Right kidney (tissue), 1 donor: ENCODE measurements at regions not wholly inside any gene's neighbourhood (a gene's known extent, or its start where the extent isn't known, plus 50 kb on each side); places are given as distances from the start of the nearest gene placed in this dataset.

Experiments used
- DNase-seq: peaks from one replicate; pipeline ENCODE4 v3.0.0-alpha.2; 2016

DNA sequence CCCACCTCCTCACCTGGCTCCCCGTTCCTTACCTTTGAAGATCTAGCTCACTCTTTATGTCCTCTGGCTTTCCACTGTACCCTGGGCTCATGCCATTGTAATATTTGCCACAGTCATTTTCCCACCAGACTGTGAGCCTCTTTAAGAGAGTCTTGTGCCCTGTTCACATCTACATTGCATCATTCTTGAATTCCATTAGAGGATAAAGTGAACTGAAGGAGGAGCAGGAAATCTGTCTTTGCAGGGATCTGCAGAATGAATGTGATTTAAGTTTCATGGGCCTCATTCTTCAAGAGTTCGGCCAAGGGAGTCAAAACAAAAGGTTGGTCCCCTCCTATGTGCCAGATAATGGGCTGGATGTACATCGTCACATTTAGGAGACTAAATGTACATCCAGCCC is 272.6 kb upstream of the CITED2 start:
- DNase-seq: no peak

DNA sequence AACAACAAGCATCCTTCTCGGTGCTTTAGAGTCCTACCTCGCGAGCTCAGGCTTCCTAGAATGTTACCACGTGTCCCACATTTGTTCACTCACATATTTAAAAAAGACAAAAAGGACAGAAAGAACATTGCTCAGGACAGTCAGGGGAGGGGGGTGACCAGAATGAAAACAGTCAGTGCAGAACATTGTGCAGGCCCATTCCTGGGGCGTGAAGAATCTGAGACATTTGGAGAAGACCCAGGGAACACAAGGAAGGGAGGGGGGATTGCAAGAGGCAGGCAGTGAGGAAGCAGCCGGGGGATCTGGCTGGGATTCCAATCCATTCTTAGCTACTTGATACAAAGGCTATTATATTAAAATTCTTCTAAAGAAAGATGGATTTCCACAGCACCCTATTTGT is 270.4 kb upstream of the CITED2 start:
- DNase-seq: no peak

DNA sequence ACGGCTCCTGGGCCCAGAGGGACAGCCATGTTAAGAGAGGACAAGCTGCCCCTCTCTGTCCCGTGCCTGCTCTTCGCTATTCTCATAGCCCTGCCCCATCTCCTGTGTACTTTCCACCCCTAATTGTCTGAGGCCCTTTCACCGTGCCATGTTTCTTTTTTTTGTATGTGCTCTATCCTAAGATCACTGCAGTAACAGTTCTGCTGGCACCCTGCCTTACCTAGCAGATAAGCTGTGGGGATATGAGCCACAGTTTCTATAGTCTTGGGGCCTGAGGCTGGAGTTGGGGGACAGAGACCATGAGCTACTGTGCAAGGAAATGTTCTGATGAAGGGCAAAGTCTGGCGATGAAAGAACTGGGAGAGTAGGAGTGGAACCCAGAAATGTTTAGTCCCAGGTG is 269.5 kb upstream of the CITED2 start:
- DNase-seq: no peak

DNA sequence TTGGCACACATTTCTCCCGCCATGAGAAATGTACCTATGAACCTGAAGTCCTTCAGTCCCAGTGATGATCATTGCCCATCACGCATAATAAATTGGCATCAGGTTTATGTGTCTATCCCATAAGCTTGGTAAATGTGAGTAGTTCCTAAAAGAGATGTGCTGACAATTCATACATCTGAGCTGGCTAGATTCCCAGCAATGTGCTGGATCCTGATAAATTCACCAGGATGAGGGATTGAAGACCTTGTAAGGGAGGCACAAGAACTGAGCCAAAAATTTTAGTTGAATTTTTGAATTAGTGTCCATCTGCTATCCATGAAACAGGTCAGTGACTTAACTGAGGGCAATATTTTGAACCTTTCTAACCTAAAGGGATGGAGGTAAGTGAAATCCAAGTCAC is 267.9 kb upstream of the CITED2 start:
- no peak for DNase-seq

DNA sequence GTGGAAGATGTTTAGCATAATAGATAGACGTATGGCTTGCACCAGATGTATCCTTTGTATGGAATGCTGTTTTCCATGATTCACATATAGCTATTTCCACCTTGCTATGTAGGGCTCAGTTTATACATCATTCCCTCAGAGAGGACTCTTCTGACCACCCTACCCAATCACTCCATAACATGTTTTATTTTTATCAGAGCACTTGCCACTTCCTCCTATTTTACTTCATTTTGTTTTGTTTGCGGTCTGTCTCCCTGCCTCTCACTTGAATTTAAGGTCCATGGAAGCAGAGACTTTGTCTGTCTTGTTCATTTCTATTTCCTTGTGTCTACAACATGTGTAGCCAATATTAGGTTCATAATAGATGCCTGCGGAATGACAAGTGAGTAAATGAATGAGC is 266.9 kb upstream of the CITED2 start:
- DNase-seq: no peak

DNA sequence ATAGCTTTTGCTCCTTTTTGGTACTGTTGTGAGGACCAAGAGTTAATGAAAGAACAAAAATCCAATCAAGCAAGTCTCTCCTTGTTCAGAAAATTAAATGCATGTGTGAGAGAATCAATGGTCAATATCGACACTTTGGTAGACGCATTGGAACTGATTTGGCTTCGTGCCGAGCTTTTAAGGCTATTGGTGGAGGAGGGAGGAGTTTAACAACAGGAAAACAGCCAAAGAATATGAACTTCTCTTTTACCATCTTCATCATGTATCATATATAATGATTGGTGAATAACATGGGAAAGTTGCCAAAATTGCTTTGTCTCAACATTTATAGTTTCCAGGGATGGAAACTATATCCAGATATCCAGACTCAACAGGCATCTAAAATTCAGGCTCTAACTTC is 266.5 kb upstream of the CITED2 start:
- no peak for DNase-seq

DNA sequence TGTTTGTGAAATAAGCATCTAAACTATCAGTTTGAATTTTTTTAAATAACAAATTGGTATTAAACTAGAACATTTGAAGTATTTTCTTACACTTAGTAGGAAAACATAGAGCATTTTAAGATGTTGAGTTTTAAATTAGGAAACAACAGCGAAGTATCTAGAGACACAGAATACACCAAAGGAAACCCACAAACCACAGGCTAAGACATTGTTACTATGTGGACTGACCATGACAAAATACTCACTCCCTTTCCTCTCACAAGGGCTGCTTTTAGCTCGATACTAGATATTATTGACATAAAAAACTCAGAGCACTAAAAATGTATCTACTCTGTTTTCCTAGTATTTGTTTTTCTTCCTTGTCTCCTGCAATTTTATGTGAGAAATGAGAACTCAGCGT is 266.0 kb upstream of the CITED2 start:
- no peak for DNase-seq

DNA sequence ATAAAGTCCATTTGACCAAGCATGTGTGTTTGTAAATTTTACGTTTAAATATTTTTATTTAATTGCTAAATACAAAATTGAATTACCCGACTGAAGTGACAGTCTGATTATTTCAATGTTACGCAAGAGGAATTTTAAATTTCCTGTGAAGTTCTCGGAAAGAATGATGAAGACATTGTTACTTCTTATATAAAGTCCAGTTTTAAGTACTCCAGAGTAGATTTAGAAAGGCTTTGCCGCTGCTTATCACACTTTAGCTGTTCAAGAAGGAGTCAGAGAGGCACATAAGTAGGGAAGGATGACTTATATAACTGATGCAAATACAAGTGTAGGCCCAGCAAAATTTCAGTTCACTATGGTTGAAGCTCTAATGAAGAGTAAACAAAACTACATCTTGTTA is 265.1 kb upstream of the CITED2 start:
- DNase-seq: no peak

DNA sequence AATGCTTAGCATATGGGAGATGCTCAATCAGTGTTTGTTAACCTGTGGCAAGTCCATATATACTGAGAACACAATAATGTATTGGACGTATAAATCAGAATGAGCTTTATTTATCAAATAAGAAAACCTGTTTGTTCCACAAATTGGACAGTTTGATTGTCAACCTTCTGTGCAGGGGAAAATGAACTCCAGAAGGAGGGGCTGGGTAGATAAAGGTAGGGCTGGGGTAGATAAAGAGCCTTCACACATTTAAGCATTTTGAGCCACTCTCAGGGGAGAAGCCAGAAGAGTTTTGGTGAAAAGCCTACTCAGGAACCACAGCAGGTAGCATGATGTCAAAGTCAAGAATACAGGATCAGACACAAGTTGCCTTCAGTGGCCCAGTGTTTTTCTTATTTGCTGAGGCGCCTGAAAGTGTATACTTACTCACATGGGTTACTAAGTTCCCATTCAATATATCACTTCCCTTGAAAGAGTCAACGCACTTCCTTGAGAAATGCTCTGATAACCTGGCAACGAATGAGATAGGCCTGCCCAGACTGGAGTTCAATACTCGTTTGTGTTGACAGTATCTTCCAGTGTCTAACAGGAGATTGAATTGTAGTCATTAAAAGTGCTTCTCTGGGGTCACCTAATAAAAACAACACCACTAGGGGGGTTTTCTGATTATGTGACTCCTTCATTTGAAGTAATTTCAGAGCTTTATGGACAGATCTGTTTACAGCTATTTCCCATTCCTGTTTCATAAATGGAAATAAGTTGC is 263.9 kb upstream of the CITED2 start:
- DNase-seq: no peak

DNA sequence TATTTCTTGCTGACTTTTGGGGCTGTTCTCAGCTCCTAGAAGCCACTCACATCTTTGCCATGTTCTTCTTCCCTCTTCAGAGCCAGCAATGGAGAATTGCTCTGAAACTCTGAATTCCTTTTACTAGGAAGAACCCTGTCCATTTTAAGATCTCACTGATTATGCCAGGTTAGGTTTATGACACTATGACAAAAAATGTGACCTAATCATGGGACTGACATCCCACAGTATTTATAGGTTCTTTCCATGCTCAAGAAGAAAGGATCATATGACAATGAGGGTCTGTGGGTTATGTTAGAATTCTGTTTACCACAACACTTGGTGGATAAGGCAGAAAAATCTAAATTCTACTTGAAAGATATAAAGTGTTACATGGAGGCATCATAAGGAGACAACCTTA is 263.3 kb upstream of the CITED2 start:
- no peak for DNase-seq

DNA sequence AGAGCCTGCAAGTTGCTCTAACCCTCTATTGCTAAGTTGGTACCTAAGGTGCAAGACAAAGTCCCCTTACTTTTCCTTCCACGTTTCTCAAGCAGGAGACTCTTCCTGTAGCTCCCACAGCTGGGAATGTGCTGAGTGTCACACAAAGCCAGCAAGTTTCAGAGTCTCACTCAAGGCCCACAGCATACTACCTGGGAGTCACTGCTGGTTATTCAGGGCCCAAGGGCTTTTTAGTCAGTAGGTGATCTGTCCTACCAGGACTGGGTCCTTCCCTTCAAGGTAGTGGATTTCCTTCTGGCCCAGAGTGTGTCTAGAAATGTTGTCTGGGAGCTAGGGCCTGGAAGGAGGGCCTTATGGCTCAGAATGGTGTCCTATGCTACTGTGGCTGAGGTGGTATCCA is 261.9 kb upstream of the CITED2 start:
- DNase-seq: no peak

DNA sequence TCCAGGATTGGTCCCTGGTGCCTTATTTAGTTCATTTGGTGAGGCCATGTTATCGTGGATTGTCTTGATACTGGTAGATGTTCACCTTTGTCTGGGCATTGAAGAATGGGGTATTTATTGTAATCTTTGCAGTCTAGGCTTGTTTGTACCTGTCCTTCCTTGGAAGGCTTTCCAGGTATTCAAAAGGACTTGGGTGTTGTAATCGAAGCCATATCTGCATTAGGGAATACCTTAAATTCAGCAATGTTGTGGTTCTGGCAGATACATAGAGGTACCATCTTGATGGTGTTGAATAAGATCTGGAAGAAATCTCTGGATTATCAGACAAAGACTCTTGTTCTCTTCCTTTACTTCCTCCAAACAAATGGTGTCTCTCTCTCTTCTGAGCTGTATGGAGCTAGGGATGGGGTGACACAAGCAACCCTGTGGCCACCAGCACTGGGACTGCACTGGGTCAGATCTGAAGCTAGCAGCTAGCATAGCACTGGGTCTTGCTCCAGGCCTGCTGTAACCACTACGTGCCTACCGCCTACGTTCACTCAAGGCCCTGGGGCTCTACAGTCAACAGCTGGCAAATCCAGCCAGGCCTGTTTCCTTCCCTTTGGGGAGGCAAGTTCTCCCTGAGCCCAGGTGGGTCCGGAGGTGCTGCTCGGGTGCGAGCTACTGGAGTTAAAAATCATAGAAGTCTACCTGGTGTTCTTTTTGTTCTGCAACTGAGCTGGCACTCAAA is 261.1 kb upstream of the CITED2 start:
- DNase-seq: no peak

DNA sequence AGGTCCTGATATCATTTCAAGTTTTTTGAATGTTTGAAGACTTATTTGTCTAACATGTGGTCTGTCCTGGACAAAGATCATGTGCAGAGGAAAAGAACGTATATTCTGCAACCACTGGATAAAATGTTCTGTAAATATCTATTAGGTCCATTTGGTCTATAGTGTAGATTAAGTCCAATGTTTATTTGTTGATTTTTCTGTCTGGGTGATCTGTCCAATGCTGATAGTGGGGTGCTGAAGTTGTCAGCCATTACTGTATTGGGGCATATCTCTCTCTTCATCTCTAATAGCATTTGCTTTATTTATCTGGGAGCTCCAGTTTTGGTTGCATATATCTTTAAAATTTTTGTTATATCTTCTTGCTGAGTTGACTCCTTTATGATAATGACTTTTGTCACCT is 258.4 kb upstream of the CITED2 start:
- no peak for DNase-seq

DNA sequence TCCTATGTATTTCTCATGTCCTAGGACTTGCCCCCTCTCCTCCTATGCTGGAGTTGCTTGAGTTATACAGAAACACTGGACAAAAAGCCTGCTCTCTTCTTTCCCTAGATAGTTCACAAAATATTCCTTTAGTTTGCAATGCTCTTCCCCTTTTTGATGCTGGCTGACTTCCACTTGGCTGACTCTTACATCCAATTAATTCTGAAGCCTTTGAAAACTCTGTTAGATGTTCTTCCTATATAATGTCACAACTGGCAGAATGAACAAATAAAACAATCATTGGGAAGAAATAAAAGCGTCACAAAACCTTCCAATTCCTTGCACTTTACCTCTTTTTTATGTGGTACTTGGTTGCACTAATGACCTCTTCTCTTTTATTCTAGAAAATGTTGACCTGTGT is 253.8 kb upstream of the CITED2 start:
- DNase-seq: no peak

DNA sequence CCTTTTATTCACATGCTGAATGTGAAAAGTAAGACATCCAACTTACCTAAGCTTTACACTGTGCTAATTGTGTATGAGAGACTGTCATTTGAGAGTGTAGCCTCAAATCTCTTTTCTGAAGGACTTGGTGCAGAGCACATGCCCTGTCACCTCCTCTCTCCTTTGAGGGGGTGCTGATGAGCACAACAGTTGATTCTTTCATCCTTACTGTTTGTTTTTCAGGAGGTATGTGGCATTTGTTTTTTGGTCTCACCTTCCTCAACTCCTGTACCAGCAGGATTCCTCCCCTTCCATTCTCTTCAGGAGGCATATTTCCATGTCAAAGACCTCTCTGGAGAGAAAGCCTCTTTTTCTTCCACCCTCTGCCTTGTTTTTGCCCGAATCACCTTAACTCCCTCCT is 252.6 kb upstream of the CITED2 start:
- DNase-seq: no peak

DNA sequence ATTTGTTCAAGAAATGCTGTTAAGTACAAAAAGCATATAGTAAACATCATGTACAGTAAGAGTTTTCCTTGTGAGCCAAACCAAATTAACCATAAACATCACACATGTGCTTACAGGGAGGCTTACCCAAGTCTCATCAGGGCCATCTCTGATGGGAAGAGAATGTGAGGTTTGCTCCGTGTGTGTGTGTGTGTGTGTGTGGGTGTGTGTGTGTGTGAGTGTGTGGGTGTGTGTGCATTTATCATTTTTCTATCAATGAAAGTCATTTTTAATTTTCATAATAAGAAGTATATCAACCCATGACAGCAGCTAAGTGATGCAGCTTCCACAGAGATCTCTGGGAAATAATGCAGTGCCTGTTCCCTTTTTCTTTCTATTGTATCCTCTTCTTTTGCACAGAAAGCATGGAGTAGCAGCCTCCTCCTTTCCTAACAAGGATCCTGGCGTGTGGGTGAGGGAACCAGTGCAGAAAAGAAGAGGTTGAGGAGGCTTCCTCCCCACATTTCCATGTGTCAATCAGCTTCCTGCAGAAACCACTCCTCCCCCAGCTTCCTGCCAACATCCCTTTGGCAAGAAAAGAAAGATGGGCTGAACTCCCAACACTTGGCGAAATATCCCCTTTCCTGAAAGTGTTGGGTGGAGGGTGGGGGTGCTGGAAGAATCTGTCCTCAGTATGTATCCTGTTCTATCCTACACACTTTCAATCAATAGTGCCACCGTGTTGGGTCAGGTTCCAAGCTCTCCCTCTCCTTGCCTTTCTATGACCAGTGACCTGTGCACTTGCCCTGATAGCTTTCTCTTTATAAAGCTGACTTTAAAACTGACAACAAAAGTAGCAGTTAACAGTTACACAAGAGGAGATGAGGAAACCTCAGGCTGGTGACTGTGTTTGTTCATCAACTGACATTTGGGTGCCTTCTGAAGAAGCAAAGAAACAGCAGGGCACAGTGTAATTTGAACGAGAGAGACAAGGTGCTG is 251.8 kb upstream of the CITED2 start:
- DNase-seq: no peak

DNA sequence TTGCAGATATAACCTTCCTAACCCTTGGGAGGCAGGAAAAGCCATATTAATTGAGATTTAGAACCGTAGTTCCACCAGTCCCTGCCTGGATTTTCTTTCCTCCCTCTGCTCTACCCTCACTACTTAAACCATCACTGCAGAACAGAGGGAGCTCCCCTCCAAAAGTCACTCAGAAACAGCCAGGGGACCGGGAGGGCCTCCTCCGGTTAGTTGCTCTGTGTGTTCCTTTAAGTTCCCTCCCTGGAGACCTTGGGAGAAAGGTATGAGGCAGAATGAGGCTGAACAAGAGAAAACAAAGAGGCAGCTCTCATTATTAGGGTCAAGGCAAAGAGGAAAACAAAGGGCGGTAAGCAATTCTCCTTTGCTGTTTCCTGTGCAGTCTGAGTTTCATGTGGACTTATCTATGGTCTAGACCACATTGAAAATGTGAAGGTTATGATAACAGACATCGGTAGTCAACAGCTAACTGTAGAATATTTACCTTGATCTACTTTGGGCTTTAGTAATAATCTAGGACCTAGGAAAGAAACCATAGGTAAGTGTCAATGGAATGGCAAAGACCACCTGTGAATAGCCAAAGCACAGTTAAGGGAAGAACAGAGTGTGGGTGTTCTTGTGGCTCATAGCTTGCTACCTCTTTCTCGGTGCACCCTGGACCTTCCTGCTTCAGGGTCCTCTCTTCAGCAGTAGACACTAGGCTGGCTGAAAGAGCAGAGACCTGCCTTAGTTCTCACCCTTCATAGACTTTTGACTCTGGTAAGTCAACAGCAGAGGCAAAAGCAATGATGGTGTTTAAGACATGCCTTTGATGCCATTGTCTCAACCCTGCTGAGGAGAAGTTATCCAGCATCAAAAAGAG is 250.9 kb upstream of the CITED2 start:
- no peak for DNase-seq

DNA sequence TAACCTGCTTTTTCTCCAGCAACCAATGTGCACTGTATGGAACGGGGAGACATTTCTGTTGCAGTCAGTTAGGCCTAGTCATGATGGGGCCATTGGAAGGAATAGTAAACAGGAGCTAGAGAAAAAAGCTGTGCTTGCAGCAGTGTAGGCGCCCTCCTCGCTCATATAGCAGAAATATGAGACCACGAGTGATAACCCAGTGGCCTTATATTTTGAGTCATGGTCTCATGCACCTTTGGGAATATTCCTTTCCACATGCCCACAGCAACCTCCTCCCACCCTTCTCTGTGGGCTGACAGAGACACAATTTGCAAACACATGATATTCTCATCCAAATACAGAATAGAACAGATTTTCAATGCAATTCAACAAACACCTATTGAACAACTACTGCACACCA is 248.9 kb upstream of the CITED2 start:
- no peak for DNase-seq

DNA sequence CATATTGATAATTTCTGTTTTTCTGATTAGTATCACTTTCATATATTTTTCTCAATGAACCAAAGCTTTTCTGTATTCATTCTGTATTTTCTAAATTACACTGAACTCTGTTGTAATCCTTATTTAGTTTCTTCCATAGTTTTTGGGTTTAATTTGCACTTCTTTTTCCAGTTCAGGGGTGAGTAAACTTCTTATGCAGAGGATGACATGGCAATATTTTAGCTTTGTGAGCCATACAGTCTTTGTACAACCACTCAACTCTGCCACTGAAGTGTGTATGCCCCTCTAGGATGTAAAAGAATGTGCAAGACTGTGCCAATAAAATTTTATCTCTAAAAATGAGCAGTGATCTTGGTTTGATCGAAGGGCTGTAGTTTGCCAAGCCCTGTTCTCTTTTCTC is 239.0 kb upstream of the CITED2 start:
- DNase-seq: no peak

DNA sequence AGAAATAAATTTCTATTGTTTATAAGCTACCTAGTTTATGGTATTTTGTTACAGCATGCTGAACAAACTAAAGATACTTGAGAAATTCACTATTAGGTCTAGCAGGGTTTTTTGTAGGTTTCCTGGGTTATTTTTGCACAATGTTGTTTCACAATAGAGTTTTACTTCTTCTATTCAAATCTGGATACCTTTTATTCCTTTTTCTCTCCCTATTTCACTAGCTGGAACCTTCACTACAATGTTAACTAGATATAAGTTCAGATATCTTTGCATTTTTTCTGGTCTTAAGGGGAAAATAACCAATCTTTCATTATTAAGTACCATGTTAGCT is 237.7 kb upstream of the CITED2 start:
- no peak for DNase-seq

DNA sequence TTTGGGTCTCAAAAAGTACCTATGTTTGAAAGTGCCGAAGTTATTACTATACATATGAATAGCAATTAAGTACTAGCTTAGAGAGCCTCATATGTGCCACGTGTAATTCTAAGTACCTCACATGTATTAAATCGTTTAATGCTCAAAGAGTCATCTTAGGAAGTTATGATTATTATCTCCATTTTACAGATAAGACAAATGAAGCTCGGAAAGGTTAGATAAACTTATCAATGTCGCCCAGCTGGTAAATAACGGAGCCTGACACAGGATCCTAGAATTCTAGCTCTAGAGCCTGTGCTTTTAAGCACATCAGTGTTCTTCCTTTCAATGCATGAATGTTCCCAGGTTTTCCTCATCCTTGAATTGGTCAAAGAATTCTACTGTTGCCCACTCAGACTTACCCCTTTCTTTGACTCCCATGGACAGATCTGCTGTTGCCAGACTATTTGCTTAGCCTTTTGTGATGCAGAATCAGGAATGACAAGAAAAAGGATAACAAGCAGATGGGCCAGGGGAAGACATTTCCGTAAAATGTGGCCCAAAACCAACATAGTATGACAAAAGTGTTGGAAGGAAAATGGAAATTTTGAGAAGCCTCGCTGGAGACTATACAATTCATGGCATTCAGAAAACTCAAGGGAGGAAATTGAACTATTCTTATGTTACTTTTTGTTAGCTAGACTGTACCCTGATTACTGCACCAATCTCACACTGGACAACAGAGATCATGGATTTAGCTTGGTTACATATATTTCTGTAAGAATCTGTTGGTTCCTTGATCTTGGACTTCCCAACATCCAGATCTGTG is 237.1 kb upstream of the CITED2 start:
- no peak for DNase-seq
